ENCODE measurements at regions not wholly inside any gene's neighbourhood (a gene's known extent, or its start where the extent isn't known, plus 50 kb on each side); places are given as distances from the start of the nearest gene placed in this dataset.

GRCh38 chr16:6280055-6280454 lies 1052.6 kb upstream of the RBFOX1 start:
- ATAC-seq (ENCODE audit: insufficient number of reproducible peaks, low FRiP score, low read depth) = no peak
- no peaks in the 10 kb centered on the region for H3K4me1 ChIP-seq (ENCODE audit: control insufficient read depth in 1 of 2, low read depth in 2 of 2)

GRCh38 chr16:6279286-6279685 lies 1053.4 kb upstream of the RBFOX1 start:
- no peaks in the 10 kb centered on the region for H3K36me3 ChIP-seq
- H3K27me3 ChIP-seq (replicated peaks; ENCODE audit: insufficient read depth) = no peaks in the 10 kb centered on the region
- ATAC-seq (ENCODE audit: insufficient number of reproducible peaks, low FRiP score, low read depth) = no peak
- no peaks in the 10 kb centered on the region for H3K4me1 ChIP-seq (ENCODE audit: control insufficient read depth in 1 of 2, low read depth in 2 of 2)
- no peak overlapping the region for H3K27ac ChIP-seq
- no peak overlapping the region for H3K4me3 ChIP-seq
- no peak for DNase-seq (ENCODE audit: low spot score)
- H3K9me3 ChIP-seq = no peaks in the 10 kb centered on the region
- TF ChIP-seq CTCF (IDR thresholded peaks at IDR 0.05) = no peak

More at GRCh38 chr16:6280055-6280454, 1052.6 kb upstream of the RBFOX1 start:
- Histone ChIP-seq H3K27me3 (replicated peaks; ENCODE audit: insufficient read depth) (no peaks in the 10 kb centered on the region), H3K27ac (no peak overlapping the region), H3K36me3 (no peaks in the 10 kb centered on the region), H3K4me3 (no peak overlapping the region), H3K9me3 (no peaks in the 10 kb centered on the region)
- no peak for TF ChIP-seq CTCF (IDR thresholded peaks at IDR 0.05)
- DNase-seq (ENCODE audit: low spot score) = no peak

- Histone ChIP-seq H3K9me3 (no peaks in the 10 kb centered on the region), H3K27ac (no peak overlapping the region), H3K27me3 (replicated peaks; ENCODE audit: insufficient read depth) (no peaks in the 10 kb centered on the region), H3K36me3 (no peaks in the 10 kb centered on the region), H3K4me3 (no peak overlapping the region), H3K4me1 (ENCODE audit: control insufficient read depth in 1 of 2, low read depth in 2 of 2) (no peaks in the 10 kb centered on the region)
- no peak for TF ChIP-seq CTCF (IDR thresholded peaks at IDR 0.05)
- ATAC-seq (ENCODE audit: insufficient number of reproducible peaks, low FRiP score, low read depth) = no peak
- DNase-seq (ENCODE audit: low spot score) = no peak
Measured at GRCh38 chr16:6274351-6274750, 1058.3 kb upstream of the RBFOX1 start.

- H3K27me3 ChIP-seq (replicated peaks; ENCODE audit: insufficient read depth) = no peaks in the 10 kb centered on the region
- no peaks in the 10 kb centered on the region for H3K36me3 ChIP-seq
- H3K4me1 ChIP-seq (ENCODE audit: control insufficient read depth in 1 of 2, low read depth in 2 of 2) = no peaks in the 10 kb centered on the region
- DNase-seq (ENCODE audit: low spot score) = no peak
- no peak overlapping the region for H3K27ac ChIP-seq
- no peaks in the 10 kb centered on the region for H3K9me3 ChIP-seq
- H3K4me3 ChIP-seq = no peak overlapping the region
- TF ChIP-seq CTCF (IDR thresholded peaks at IDR 0.05) = no peak
- ATAC-seq (ENCODE audit: insufficient number of reproducible peaks, low FRiP score, low read depth) = no peak
Measured at GRCh38 chr16:6267682-6268081, 1065.0 kb upstream of the RBFOX1 start.

GRCh38 chr16:6266703-6267102 lies 1065.9 kb upstream of the RBFOX1 start:
- Histone ChIP-seq H3K4me1 (ENCODE audit: control insufficient read depth in 1 of 2, low read depth in 2 of 2) (no peaks in the 10 kb centered on the region), H3K4me3 (no peak overlapping the region), H3K27ac (no peak overlapping the region), H3K9me3 (no peaks in the 10 kb centered on the region), H3K36me3 (no peaks in the 10 kb centered on the region), H3K27me3 (replicated peaks; ENCODE audit: insufficient read depth) (no peaks in the 10 kb centered on the region)
- TF ChIP-seq CTCF (IDR thresholded peaks at IDR 0.05) = no peak
- DNase-seq (ENCODE audit: low spot score) (no peak), ATAC-seq (ENCODE audit: insufficient number of reproducible peaks, low FRiP score, low read depth) (no peak)

Data from thoracic aorta (tissue), 2 donors.